ENCODE measurements at regions not wholly inside any gene's neighbourhood (a gene's known extent, or its start where the extent isn't known, plus 50 kb on each side); places are given as distances from the start of the nearest gene placed in this dataset.
"Not testable (repeated sequence)": the region's sequence is repeated elsewhere in the genome, so short reads cannot be mapped to it uniquely, and the experiment has no call there.

- no peak for DNase-seq
Measured at GRCh38 chr4:25474690-25475089, 97.6 kb downstream of the ANAPC4 start.

GRCh38 chr4:25477221-25477620 is 100.2 kb downstream of the ANAPC4 start:
- no peak for DNase-seq

- DNase-seq: no peak
Measured at GRCh38 chr4:25481648-25482047, 104.6 kb downstream of the ANAPC4 start.

- DNase-seq: no peak
Measured at GRCh38 chr4:25484243-25484721, 107.2 kb downstream of the ANAPC4 start.

GRCh38 chr4:25485104-25485503 is 108.0 kb downstream of the ANAPC4 start:
- DNase-seq: no peak

GRCh38 chr4:25486171-25486570 is 109.1 kb downstream of the ANAPC4 start:
- no peak for DNase-seq

GRCh38 chr4:25487155-25487554 is 110.1 kb downstream of the ANAPC4 start:
- no peak for DNase-seq

- DNase-seq: no peak
Measured at GRCh38 chr4:25489253-25489797, 112.3 kb downstream of the ANAPC4 start.

- no peak for DNase-seq
Measured at GRCh38 chr4:25493466-25493865, 116.4 kb downstream of the ANAPC4 start.

GRCh38 chr4:25494166-25494565 is 117.1 kb downstream of the ANAPC4 start:
- no peak for DNase-seq

- DNase-seq: no peak
Measured at GRCh38 chr4:25500626-25501316, 123.7 kb downstream of the ANAPC4 start.

- DNase-seq: no peak
Measured at GRCh38 chr4:25502115-25502514, 125.1 kb downstream of the ANAPC4 start.

- DNase-seq: no peak
Measured at GRCh38 chr4:25503779-25504178, 126.7 kb downstream of the ANAPC4 start.

GRCh38 chr4:25504932-25505636 is 128.0 kb downstream of the ANAPC4 start:
- no peak for DNase-seq

- DNase-seq: no peak
Measured at GRCh38 chr4:25505637-25505991, 128.6 kb downstream of the ANAPC4 start.

GRCh38 chr4:25506032-25506571 is 129.0 kb downstream of the ANAPC4 start:
- DNase-seq: no peak

GRCh38 chr4:25509646-25510045 is 132.6 kb downstream of the ANAPC4 start:
- no peak for DNase-seq

GRCh38 chr4:25511823-25512222 is 134.8 kb downstream of the ANAPC4 start:
- DNase-seq: not testable (repeated sequence)

- no peak for DNase-seq
Measured at GRCh38 chr4:25513814-25514213, 136.8 kb downstream of the ANAPC4 start.

- DNase-seq: peak; percentile 1
Measured at GRCh38 chr4:25523405-25523804, 132.2 kb upstream of the SLC34A2 start.

GRCh38 chr4:25524663-25525062 is 131.0 kb upstream of the SLC34A2 start:
- DNase-seq: no peak

- DNase-seq: no peak
Measured at GRCh38 chr4:25525896-25526295, 129.8 kb upstream of the SLC34A2 start.

GRCh38 chr4:25527034-25527433 is 128.6 kb upstream of the SLC34A2 start:
- no peak for DNase-seq

GRCh38 chr4:25528391-25528790 is 127.3 kb upstream of the SLC34A2 start:
- no peak for DNase-seq

Data from HCEC 1CT (cell line).